ENCODE measurements at regions not wholly inside any gene's neighbourhood (a gene's known extent, or its start where the extent isn't known, plus 50 kb on each side); places are given as distances from the start of the nearest gene placed in this dataset.

DNA sequence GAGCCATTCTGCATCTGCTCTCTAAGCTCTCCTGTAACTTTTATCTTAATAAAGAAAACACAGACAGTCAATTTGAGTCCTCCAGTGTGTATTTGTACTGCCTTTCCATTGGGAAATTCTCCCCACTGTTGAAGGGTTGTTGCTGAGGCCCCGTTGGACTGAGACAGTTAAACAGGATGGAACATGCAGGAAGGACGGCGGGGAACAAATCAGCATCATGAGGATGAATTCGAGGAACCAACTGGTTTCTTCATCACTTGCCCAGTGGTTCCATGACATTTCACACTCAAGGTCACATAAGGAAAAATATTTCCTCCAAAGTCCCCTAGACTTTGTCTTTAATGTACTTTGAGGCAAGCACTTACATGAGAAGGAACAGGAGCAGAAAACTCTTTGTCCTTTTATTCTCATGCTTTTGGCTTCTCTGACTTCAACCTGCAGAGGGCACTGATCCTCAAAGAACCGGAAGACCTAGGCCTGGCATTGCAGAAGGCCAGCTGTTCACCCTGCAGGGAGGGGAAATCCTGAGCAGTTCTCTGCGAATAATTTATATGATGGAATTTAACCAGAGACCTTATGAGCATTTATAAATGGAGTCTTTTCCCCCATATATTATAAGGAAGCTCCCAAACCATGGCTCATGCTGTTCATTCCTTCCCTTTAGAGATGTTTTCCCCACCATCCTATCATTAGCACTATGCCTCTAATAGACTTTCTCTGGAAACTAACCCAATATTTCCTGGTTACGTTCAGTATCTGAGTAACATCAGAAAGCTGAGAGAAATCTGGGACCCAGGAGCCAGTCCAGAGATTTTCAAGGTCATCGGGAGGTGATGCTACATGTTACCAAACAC lies 55.2 kb upstream of the ADGRF1 start:
- Mint-ChIP-seq H3K9me3 (ENCODE audit: insufficient read depth) (no peaks in the 10 kb centered on the region), H3K27me3 (peaks cover 8% of the 10 kb centered on the region), H3K27ac (no peak overlapping the region), H3K4me3 (no peak overlapping the region), H3K4me1 (no peaks in the 10 kb centered on the region)
- intact Hi-C loops (cut with micrococcal nuclease) = no loop called here
- no peaks in the 10 kb centered on the region for H3K9me3 ChIP-seq (ENCODE audit: control extremely low read depth in 1 of 3, control insufficient read depth in 2 of 3, insufficient read depth in 1 of 3, low read length in 2 of 3)
- H3K36me3 ChIP-seq (replicated peaks in 1 of 2; ENCODE audit: control extremely low read depth in 1 of 2, control insufficient read depth in 1 of 2, extremely low read depth in 1 of 2, insufficient read depth in 2 of 2, low read length in 1 of 2) = no peaks in the 10 kb centered on the region
- TF ChIP-seq CTCF (IDR thresholded peaks at IDR 0.05) (peak; percentile 45), EZH2 (IDR thresholded peaks at IDR 0.05; ENCODE audit: borderline replicate concordance, insufficient read depth, low read depth, low read length, poor library complexity, severe bottlenecking) (no peak)
- no peak overlapping the region for H3K9ac ChIP-seq (ENCODE audit: low read length)
- no peaks in the 10 kb centered on the region for H3K27me3 ChIP-seq (replicated peaks in 1 of 4; ENCODE audit: control extremely low read depth in 1 of 4, control insufficient read depth in 3 of 4, insufficient read depth in 4 of 4, low read length in 3 of 4)
- H3K79me2 ChIP-seq (ENCODE audit: control insufficient read depth, insufficient read depth, low read length) = no peaks in the 10 kb centered on the region
- no peak overlapping the region for H3K4me2 ChIP-seq (replicated peaks; ENCODE audit: low read depth, low read length, poor library complexity, severe bottlenecking)
- 72% methylated on average over 5 of the region's 8 CpGs for WGBS (ENCODE audit: insufficient coverage)
- POLR2A ChIA-PET = no interaction called here
- H3K4me3 ChIP-seq (ENCODE audit: control extremely low read depth in 1 of 5, extremely low read depth in 1 of 5, insufficient read depth in 1 of 5, low read depth in 2 of 5, low read length in 4 of 5) = no peak overlapping the region
- peak; percentile 60 for ATAC-seq (ENCODE audit: low read depth)
- CTCF ChIA-PET = interaction anchor here (0.6 to 3.9 kb wide), 12 partner anchors 12 to 637 kb away, joined by 3 to 31 read pairs (median 4); partner anchors contain the start of gene TNFRSF21
- no peak overlapping the region for H2AFZ ChIP-seq (ENCODE audit: insufficient read depth, low read depth, low read length, poor library complexity, severe bottlenecking)
- H4K20me1 ChIP-seq (ENCODE audit: control insufficient read depth, insufficient read depth, low read length, poor library complexity, severe bottlenecking) = no peaks in the 10 kb centered on the region
- H3K4me1 ChIP-seq (ENCODE audit: control insufficient read depth in 2 of 2, insufficient read depth in 2 of 2, low read length in 2 of 2) = no peaks in the 10 kb centered on the region
- no peak overlapping the region for H3K27ac ChIP-seq (ENCODE audit: low read length in 2 of 2)
- DNase-seq = peak; percentile 52

DNA sequence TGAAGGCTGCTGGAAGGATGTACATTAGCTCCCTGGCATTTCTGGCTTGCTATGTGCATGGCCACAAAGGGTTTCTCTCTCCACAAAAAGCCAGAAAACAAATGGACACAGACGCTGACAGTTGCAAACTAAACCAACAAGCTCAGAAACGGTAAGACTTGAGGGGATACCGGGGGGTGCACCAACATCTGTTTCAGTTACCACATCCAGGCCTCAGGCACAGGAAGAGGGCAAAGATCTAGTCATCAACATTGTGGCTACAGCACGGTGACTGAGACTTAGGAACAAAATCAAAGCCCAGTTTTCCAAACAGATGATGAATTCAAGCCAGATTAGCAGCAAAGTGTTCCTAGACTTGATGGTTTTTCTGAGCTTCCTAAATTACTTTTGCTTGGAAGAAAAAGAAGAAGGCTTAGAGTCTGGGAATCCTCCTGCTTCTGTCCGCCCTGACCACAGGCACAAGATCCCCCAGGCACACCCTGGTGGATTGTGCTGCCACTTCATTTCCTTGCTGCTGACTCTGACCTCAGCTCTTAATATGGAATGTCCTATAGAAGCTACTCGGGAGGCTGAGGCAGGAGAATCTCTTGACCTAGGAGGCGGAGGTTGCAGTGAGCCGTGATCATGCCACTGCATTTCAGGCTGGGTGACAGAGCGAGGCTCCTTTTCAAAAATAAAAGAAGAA lies 54.2 kb upstream of the ADGRF1 start:
- Histone ChIP-seq H3K4me2 (replicated peaks; ENCODE audit: low read depth, low read length, poor library complexity, severe bottlenecking) (no peak overlapping the region), H3K27ac (ENCODE audit: low read length in 2 of 2) (no peak overlapping the region), H3K79me2 (ENCODE audit: control insufficient read depth, insufficient read depth, low read length) (no peaks in the 10 kb centered on the region), H3K9ac (ENCODE audit: low read length) (no peak overlapping the region), H3K27me3 (replicated peaks in 1 of 4; ENCODE audit: control extremely low read depth in 1 of 4, control insufficient read depth in 3 of 4, insufficient read depth in 4 of 4, low read length in 3 of 4) (no peaks in the 10 kb centered on the region), H4K20me1 (ENCODE audit: control insufficient read depth, insufficient read depth, low read length, poor library complexity, severe bottlenecking) (no peaks in the 10 kb centered on the region), H3K4me1 (ENCODE audit: control insufficient read depth in 2 of 2, insufficient read depth in 2 of 2, low read length in 2 of 2) (no peaks in the 10 kb centered on the region), H3K36me3 (replicated peaks in 1 of 2; ENCODE audit: control extremely low read depth in 1 of 2, control insufficient read depth in 1 of 2, extremely low read depth in 1 of 2, insufficient read depth in 2 of 2, low read length in 1 of 2) (no peaks in the 10 kb centered on the region), H3K4me3 (ENCODE audit: control extremely low read depth in 1 of 5, extremely low read depth in 1 of 5, insufficient read depth in 1 of 5, low read depth in 2 of 5, low read length in 4 of 5) (no peak overlapping the region), H2AFZ (ENCODE audit: insufficient read depth, low read depth, low read length, poor library complexity, severe bottlenecking) (no peak overlapping the region), H3K9me3 (ENCODE audit: control extremely low read depth in 1 of 3, control insufficient read depth in 2 of 3, insufficient read depth in 1 of 3, low read length in 2 of 3) (no peaks in the 10 kb centered on the region)
- Mint-ChIP-seq H3K9me3 (ENCODE audit: insufficient read depth) (no peaks in the 10 kb centered on the region), H3K4me1 (no peaks in the 10 kb centered on the region), H3K27me3 (peaks cover 8% of the 10 kb centered on the region), H3K27ac (no peak overlapping the region), H3K4me3 (no peak overlapping the region)
- ChIA-PET POLR2A (no interaction called here), CTCF (interaction anchor here (1.0 to 3.9 kb wide), 7 partner anchors 142 to 637 kb away, joined by 3 to 31 read pairs (median 4); partner anchors contain the start of gene TNFRSF21)
- DNase-seq (no peak), ATAC-seq (ENCODE audit: low read depth) (no peak)
- TF ChIP-seq CTCF (IDR thresholded peaks at IDR 0.05) (no peak), EZH2 (IDR thresholded peaks at IDR 0.05; ENCODE audit: borderline replicate concordance, insufficient read depth, low read depth, low read length, poor library complexity, severe bottlenecking) (no peak)
- 61% methylated on average over 7 of the region's 9 CpGs for WGBS (ENCODE audit: insufficient coverage)
- intact Hi-C loops (cut with micrococcal nuclease) = no loop called here

Measured in B cell (primary cell).